Activated CD8-positive, alpha-beta memory T cell treated with anti-CD3 and anti-CD28 coated beads, Interleukin-2, amount 10 ng/mL, durations not matched to agents 7 days and 5 days (primary cell): ENCODE measurements at regions not wholly inside any gene's neighbourhood (a gene's known extent, or its start where the extent isn't known, plus 50 kb on each side); places are given as distances from the start of the nearest gene placed in this dataset.

Experiments used
- ATAC-seq: fragments of 150-1000 bp; cut with Tn5 transposase; one replicate; pipeline ENCODE4 v1.10.0; 2021; ENCODE audit warnings: moderate library complexity
- CTCF ChIA-PET: fragments of 350-600 bp; sonication (Branson Sonifier 250); formaldehyde crosslinking; loops from one replicate; lab custom pipeline; 2021; ENCODE audit warnings: antibody characterized with exemption; lab: Charles Lee
- DNase-seq: peaks from one replicate; pipeline ENCODE4 v3.0.0-alpha.2; 2020
- H3K27ac Mint-ChIP-seq: one replicate; pipeline ENCODE4 v1.8.0; 2021; ENCODE audit warnings: mild to moderate bottlenecking, mixed read lengths
- H3K27me3 Mint-ChIP-seq: one replicate; pipeline ENCODE4 v1.8.0; 2021; ENCODE audit warnings: mixed read lengths
- H3K36me3 Mint-ChIP-seq: one replicate; pipeline ENCODE4 v1.8.0; 2021; ENCODE audit warnings: mild to moderate bottlenecking, mixed read lengths
- H3K4me1 Mint-ChIP-seq: one replicate; pipeline ENCODE4 v1.8.0; 2021; ENCODE audit warnings: mixed read lengths
- H3K4me3 Mint-ChIP-seq: one replicate; pipeline ENCODE4 v1.8.0; 2021; ENCODE audit warnings: mild to moderate bottlenecking, moderate library complexity, mixed read lengths
- H3K9me3 Mint-ChIP-seq: one replicate; pipeline ENCODE4 v1.8.0; 2022; ENCODE audit warnings: low read depth, mixed read lengths

DNA sequence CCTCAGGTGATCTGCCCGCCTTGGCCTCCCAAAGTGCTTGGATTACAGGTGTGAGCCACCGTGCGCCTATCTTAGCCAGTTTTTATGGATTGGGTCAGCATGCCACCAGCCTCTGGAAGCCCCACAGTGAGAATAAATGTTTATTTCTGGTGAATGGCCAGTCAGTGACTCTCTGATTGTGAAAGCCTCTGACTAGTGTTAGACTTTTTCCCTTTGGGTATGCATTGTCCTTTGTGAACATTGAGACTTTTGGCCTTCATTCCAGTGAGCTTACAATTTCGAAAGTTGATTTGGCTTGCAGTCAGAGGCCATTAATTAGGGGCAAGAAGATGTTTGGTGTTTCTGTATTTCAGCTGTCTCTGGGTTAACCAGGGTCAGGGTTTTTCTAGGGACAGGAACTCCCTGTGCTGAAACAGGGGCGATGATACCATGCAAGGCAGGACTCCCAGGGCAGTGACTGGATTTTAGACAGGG is 274.5 kb upstream of the C2CD4B start:
- Mint-ChIP-seq H3K9me3 (no peaks in the 10 kb centered on the region), H3K4me3 (no peak overlapping the region), H3K4me1 (no peaks in the 10 kb centered on the region), H3K27ac (no peak overlapping the region), H3K36me3 (no peaks in the 10 kb centered on the region), H3K27me3 (no peaks in the 10 kb centered on the region)
- ATAC-seq (no peak), DNase-seq (no peak)
- CTCF ChIA-PET = no interaction called here

DNA sequence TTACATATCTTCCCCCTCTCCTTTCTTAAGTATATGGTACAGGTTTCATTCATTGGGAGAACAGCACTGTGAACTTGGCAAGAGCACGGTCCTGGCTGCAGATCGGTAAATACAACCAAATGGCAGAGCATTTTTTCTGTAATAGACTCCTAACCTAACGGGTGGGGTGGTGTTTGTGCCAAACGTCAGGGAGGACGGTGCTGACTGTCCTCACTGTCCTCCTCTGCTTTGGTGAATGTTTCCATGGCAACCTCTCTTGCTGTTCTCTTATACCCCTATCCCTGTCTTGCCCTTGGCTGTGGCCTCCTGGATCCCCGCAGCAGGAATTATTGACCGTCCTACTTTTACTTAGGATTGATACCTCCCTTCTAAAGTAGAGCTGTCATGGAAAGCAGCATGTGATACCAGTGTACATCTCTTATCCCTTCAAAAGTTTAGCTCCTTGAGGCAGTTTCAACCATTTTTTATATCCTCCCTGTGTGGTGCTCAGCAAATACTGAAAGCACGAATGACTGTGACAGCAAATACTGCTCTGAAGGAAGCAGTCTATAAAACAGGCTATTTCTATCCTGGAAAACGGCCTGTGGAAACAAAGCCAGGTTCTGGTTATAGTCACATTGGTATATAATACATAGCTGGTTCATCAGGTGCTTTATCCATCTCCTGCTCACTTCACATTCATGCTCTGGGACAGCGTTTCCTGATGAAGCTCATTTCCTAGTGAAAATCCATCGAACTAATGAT is 275.4 kb upstream of the C2CD4B start:
- CTCF ChIA-PET = no interaction called here
- ATAC-seq = no peak
- Mint-ChIP-seq H3K36me3 (no peaks in the 10 kb centered on the region), H3K9me3 (no peaks in the 10 kb centered on the region), H3K4me1 (no peaks in the 10 kb centered on the region), H3K27me3 (no peaks in the 10 kb centered on the region), H3K27ac (no peak overlapping the region), H3K4me3 (no peak overlapping the region)
- no peak for DNase-seq

DNA sequence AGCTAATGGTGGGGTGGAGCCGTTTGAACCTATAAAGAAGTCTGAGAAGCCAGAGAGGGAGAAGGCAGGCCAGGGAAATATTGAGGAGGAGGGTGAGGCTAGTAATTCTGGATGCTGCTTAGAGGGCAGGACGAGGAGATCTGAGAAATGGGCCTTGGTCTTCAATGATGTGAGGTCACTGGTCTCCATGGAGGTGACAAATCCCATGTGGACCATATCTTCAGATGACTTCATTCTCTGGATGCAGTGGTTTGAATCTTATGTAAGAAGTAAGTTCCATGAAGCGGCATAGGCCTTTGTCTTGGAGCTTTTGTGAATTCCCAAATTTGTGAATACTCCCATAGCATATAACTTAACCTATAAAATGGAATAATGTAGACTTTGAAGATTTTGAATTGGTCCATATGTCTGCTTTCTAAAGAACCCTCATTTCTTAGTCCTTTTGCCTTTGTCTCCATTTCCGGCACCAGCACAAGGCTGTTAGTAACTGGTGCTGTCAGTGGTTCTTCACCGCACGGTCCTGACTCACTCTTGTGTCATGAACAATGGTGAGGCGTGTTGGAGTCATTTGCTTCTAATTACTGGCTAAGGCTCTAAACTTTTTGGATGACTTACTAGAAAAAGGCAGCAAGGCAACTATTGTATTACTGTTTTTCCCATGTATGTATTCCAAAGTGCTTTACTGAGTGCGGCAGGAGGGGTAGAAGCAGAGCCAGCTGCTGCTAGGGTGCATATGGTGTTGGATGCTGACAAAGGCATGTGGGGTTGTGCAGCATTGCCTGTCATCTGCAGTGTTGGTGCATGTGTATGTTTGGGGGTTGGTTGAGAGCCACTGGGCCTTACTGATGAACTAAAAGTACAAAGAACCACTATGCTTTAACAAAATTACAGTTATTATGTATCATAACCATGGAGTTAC is 279.3 kb upstream of the C2CD4B start:
- no peaks in the 10 kb centered on the region for H3K36me3 Mint-ChIP-seq
- peaks cover 4% of the 10 kb centered on the region for H3K27me3 Mint-ChIP-seq
- no peaks in the 10 kb centered on the region for H3K9me3 Mint-ChIP-seq
- no peak overlapping the region for H3K27ac Mint-ChIP-seq
- no peak overlapping the region for H3K4me3 Mint-ChIP-seq
- CTCF ChIA-PET = no interaction called here
- ATAC-seq = no peak
- no peak for DNase-seq
- no peaks in the 10 kb centered on the region for H3K4me1 Mint-ChIP-seq

DNA sequence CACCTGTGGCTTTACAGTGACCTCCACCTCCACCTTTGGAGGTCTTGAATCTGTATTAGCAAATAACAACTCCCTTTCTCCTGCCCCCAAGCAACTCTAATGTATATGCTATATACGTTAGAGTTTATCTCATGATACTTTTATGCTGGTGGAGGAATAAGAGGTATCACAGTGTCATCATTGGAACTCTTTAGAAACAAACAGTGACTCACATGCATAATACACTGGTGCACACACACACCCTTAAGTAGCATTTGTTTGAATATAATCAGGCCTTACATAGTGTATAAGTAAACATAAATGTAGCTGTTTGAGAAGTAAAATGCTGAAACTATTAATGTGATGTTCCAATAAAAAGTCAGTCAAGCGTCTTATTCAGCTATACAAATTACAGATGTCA is 280.2 kb upstream of the C2CD4B start:
- CTCF ChIA-PET = no interaction called here
- no peaks in the 10 kb centered on the region for H3K36me3 Mint-ChIP-seq
- ATAC-seq (no peak), DNase-seq (no peak)
- H3K27ac Mint-ChIP-seq = no peak overlapping the region
- H3K4me1 Mint-ChIP-seq = no peaks in the 10 kb centered on the region
- H3K9me3 Mint-ChIP-seq = no peaks in the 10 kb centered on the region
- peaks cover 4% of the 10 kb centered on the region for H3K27me3 Mint-ChIP-seq
- no peak overlapping the region for H3K4me3 Mint-ChIP-seq

DNA sequence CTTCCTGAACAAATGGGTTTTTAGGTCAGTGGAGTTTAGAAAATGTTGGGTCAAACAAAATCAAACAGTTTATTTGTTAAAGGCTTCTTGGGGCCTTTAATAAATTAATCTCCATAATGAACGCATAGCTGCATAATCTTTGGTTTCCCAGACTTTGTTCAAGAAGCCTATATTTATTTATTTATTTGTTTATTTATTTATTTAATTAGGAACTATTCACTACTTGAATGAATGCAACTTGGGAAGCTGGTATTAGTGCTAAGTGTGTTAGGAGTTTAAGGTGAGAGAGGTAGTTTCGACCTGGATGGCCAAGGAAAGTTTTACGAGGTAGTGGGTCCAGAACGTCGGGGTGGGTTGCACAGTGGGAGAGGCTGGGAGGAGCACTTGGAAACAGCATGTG is 281.9 kb upstream of the C2CD4B start:
- no peak overlapping the region for H3K4me3 Mint-ChIP-seq
- no peaks in the 10 kb centered on the region for H3K36me3 Mint-ChIP-seq
- H3K4me1 Mint-ChIP-seq = no peaks in the 10 kb centered on the region
- H3K27ac Mint-ChIP-seq = no peak overlapping the region
- H3K9me3 Mint-ChIP-seq = no peaks in the 10 kb centered on the region
- DNase-seq (no peak), ATAC-seq (no peak)
- CTCF ChIA-PET = no interaction called here
- peaks cover 4% of the 10 kb centered on the region for H3K27me3 Mint-ChIP-seq

DNA sequence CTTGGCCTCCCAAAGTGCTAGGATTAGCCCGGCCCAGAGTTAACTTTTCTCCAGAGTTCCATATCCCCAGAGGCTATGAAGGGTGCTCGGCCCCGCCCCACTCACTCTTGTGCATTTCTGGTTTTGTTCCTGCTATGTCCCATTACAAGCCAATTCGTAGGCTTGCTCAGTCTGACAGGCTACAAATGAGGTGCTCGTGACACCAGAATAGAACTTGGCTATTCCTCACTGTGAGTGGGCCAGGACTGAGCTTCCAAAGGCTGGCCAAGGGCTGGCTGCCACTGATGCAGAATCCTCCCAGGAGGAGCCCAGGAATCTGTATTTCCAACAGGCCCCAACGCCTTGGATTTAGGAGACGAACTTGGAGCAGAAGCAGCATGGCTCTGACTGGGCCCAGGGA is 282.7 kb upstream of the C2CD4B start:
- CTCF ChIA-PET = no interaction called here
- H3K36me3 Mint-ChIP-seq = no peaks in the 10 kb centered on the region
- ATAC-seq (no peak), DNase-seq (no peak)
- no peaks in the 10 kb centered on the region for H3K9me3 Mint-ChIP-seq
- H3K4me1 Mint-ChIP-seq = no peaks in the 10 kb centered on the region
- H3K27ac Mint-ChIP-seq = no peak overlapping the region
- H3K27me3 Mint-ChIP-seq = peaks cover 4% of the 10 kb centered on the region
- H3K4me3 Mint-ChIP-seq = no peak overlapping the region

DNA sequence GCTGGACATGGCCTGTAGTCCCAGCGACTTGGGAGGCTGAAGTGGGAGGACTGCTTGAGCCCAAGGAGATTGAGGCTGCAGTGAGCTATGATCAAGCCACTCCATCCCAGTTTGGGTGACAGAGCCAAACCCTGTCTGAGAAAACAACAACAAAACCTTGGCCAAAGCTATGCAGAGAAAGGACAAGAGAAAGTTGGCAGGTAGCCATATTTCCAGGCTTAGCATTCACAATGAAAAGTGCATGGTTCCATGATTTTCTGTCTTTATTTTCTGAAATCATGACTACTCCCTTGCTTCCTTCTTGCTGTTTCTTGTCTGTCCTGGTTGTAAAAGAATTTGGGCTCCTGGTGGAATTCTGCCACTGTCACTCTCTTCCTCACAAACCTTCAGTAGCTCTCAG is 284.6 kb upstream of the C2CD4B start:
- no peak for ATAC-seq
- CTCF ChIA-PET = no interaction called here

DNA sequence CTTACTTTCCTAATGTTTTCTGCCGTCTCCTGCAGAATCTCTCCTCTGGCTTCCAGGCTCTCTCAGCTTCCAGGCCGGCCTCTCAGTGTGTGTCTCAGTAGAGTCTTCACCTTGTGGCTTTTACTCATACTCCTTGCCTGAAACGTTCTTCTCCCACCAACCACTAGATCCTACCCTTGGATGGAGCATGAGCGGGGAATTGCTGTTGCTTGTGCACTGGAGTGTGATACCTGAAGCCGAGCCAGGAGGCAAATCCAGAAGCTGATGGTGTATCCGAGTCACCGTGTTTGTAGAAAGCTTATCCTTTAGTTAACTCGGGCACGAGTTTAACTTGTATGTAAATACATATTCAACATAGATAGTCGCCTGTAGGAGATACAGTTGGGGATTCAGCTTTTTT is 285.0 kb upstream of the C2CD4B start:
- Mint-ChIP-seq H3K9me3 (no peaks in the 10 kb centered on the region), H3K27me3 (peaks cover 4% of the 10 kb centered on the region), H3K27ac (no peak overlapping the region), H3K4me1 (no peaks in the 10 kb centered on the region), H3K36me3 (no peaks in the 10 kb centered on the region), H3K4me3 (no peak overlapping the region)
- CTCF ChIA-PET = no interaction called here
- ATAC-seq = no peak
- no peak for DNase-seq

More for the DNA sequence above, 284.6 kb upstream of the C2CD4B start:
- no peak overlapping the region for H3K4me3 Mint-ChIP-seq
- peaks cover 4% of the 10 kb centered on the region for H3K27me3 Mint-ChIP-seq
- DNase-seq = no peak
- H3K4me1 Mint-ChIP-seq = no peaks in the 10 kb centered on the region
- H3K27ac Mint-ChIP-seq = no peak overlapping the region
- H3K9me3 Mint-ChIP-seq = no peaks in the 10 kb centered on the region
- H3K36me3 Mint-ChIP-seq = no peaks in the 10 kb centered on the region

DNA sequence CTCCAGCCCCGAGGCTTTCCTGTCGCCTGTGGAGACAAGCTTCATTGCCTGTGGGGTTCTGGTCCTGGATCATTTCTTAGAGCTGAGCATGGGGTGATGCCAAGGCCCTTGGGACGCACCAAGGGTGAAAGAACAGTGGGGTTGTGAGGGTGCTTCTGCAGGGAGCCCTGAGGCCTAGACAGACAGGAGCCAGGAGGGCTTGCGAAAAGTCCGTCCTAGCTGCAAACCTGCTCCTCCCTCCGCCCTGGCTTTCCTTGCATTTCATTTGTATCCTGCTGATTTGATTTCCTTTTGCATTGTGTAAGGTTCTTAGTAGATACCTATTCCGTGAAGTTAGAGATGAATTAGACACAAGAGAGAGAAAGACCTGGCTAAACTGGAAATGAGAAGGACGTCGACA is 286.9 kb upstream of the C2CD4B start:
- no peak for DNase-seq
- H3K9me3 Mint-ChIP-seq = no peaks in the 10 kb centered on the region
- H3K27ac Mint-ChIP-seq = no peak overlapping the region
- no peaks in the 10 kb centered on the region for H3K36me3 Mint-ChIP-seq
- no peak overlapping the region for H3K4me3 Mint-ChIP-seq
- H3K4me1 Mint-ChIP-seq = no peaks in the 10 kb centered on the region
- ATAC-seq = no peak
- CTCF ChIA-PET = no interaction called here
- H3K27me3 Mint-ChIP-seq = peaks cover 4% of the 10 kb centered on the region

DNA sequence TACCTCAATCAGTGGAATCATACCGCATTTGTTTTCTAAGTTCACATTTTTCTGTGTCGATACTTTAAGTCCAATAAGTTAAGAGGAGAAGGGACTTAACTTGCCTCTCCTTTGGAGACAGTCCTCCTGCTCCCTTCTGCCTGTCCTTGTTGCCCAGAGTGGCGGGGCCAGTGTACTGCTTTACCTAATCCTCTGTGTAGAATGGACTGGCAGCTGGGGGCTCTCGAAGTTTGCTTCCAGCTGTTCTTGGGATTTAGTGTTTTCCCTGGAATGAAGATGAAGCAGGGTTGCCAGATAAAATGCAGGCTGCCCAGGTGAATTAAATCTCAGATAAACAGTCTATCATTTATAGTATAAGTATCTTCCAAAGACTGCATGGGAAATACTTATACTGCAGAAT is 287.6 kb upstream of the C2CD4B start:
- H3K9me3 Mint-ChIP-seq = no peaks in the 10 kb centered on the region
- DNase-seq (no peak), ATAC-seq (no peak)
- CTCF ChIA-PET = no interaction called here
- no peaks in the 10 kb centered on the region for H3K36me3 Mint-ChIP-seq
- H3K4me1 Mint-ChIP-seq = no peaks in the 10 kb centered on the region
- H3K27ac Mint-ChIP-seq = no peak overlapping the region
- H3K27me3 Mint-ChIP-seq = peaks cover 4% of the 10 kb centered on the region
- no peak overlapping the region for H3K4me3 Mint-ChIP-seq

DNA sequence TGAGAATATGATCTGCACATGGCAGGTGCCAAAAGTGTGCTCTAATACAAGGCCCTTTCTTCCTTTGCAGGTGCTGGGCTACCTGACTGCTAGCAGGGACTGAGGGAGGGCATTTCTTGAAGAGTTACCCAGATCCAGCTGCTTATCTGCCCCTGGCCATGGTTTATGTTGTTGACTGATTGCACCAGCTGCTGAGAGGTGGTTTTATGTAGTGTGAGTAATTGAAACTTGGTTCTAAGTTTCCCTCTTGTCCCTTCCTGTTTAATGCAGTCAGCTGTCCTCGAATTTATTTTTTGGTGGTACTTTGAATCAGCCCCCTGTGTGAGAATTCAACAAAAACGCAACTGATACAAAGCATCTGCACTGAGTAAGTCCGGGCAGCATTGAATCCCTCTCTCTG is 288.3 kb upstream of the C2CD4B start:
- DNase-seq (no peak), ATAC-seq (no peak)
- Mint-ChIP-seq H3K4me1 (no peaks in the 10 kb centered on the region), H3K9me3 (no peaks in the 10 kb centered on the region), H3K27me3 (peaks cover 4% of the 10 kb centered on the region), H3K4me3 (no peak overlapping the region), H3K27ac (no peak overlapping the region), H3K36me3 (no peaks in the 10 kb centered on the region)
- CTCF ChIA-PET = no interaction called here

DNA sequence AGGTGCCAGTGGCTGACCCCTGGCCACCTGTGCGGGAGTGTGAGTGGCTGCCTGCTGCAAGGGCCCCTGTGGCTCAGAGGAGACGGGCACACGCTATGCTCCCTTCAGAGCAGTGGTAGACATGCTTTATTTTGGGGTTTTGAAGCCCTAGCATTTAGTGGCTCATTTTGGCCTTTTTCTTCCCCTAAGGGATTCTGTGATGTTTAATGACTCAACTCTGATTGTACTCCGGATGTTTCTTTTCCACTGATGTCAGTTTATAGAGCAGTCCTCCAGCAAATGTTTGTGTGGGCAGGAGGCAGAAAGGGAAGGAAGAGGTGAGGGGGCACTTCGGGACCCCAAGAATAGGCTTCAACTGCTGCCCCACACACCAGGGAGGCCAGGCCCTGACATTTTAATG is 288.9 kb upstream of the C2CD4B start:
- ATAC-seq (no peak), DNase-seq (no peak)
- no peaks in the 10 kb centered on the region for H3K36me3 Mint-ChIP-seq
- no peak overlapping the region for H3K4me3 Mint-ChIP-seq
- H3K27me3 Mint-ChIP-seq = peaks cover 1% of the 10 kb centered on the region
- H3K4me1 Mint-ChIP-seq = no peaks in the 10 kb centered on the region
- H3K9me3 Mint-ChIP-seq = no peaks in the 10 kb centered on the region
- CTCF ChIA-PET = interaction anchor here (0.5 kb wide), 1 partner anchor 11 kb away, joined by 3 read pairs; no protein-coding TSS in a partner anchor
- no peak overlapping the region for H3K27ac Mint-ChIP-seq

DNA sequence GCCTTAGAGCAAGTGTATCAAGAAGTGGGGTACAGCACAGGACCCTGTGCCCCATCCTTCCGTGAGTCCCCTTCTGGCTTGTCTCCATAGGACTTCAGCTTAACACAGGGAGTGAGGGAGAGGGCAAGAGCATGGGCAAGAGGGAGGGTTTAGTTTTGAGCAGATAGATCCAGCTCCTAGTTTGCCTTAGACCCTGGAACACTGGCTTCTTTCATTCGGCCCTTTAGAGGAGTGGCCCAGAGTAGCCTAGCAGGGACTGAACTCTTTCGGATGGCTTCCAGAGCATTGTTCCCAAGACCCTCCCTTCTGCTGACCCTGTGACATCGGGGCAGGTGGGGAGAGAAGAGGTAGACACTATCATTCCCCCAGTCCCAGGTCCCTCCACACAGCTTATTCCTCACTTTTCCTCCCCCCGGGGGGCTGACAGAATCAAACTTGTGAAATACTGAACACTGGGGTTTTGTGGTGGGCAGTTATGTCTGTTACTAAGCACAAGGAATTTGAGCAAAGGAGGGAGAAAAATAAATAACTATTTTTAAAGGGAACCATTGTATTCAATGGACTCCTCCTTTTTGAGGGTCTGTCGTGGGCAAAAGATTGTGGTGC is 289.6 kb upstream of the C2CD4B start:
- Mint-ChIP-seq H3K36me3 (no peaks in the 10 kb centered on the region), H3K4me3 (no peak overlapping the region), H3K27me3 (no peaks in the 10 kb centered on the region), H3K4me1 (no peaks in the 10 kb centered on the region), H3K9me3 (no peaks in the 10 kb centered on the region), H3K27ac (no peak overlapping the region)
- CTCF ChIA-PET = no interaction called here
- ATAC-seq = no peak
- no peak for DNase-seq
